PC-3 (cell line): ENCODE measurements at regions not wholly inside any gene's neighbourhood (a gene's known extent, or its start where the extent isn't known, plus 50 kb on each side); places are given as distances from the start of the nearest gene placed in this dataset.

Source experiments
- CTCF ChIP-seq: fragments of 300-600 bp; sonication (generic); conservative IDR thresholded peaks from 2 replicates; pipeline ENCODE4 v1.5.1; 2017; ENCODE audit warnings: antibody characterized with exemption, low read depth, mild to moderate bottlenecking, low read length
- EZH2 ChIP-seq: fragments of 300-600 bp; sonication (generic); IDR thresholded peaks from one replicate; pipeline ENCODE4 v1.6.1; 2017; ENCODE audit warnings: antibody characterized with exemption, mild to moderate bottlenecking, low read length; ENCODE audit not compliant: unreplicated experiment
- EZH2phosphoT487 ChIP-seq: fragments of 300-600 bp; sonication (generic); IDR thresholded peaks from 2 replicates; pipeline ENCODE4 v1.6.1; 2018; ENCODE audit warnings: mild to moderate bottlenecking, antibody characterized with exemption, low read length, borderline replicate concordance

GRCh38 chr2:8149985-8150539, 531.8 kb upstream of the ID2 start:
- TF ChIP-seq CTCF, result no peak
- TF ChIP-seq EZH2, result no peak
- TF ChIP-seq EZH2phosphoT487, result no peak
